Upper lobe of left lung (tissue), 6 donors: ENCODE measurements at regions not wholly inside any gene's neighbourhood (a gene's known extent, or its start where the extent isn't known, plus 50 kb on each side); places are given as distances from the start of the nearest gene placed in this dataset.

Source experiments
- ATAC-seq, 2 donors: fragments of 200-7000 bp; cut with Tn5 transposase; one replicate each; pipeline ENCODE4 v1.9.1; 2022; ENCODE audit warnings: mild to moderate bottlenecking in 2 of 2, moderate library complexity in 2 of 2; ENCODE audit not compliant: low FRiP score in 2 of 2
- DNase-seq, 2 donors: peaks; one replicate each; pipeline ENCODE4 v3.0.0-alpha.2; 2019 to 2020
- H3K27ac ChIP-seq, 4 donors: fragments of 200-600 bp; sonication (generic); one replicate each; pipeline ENCODE4 v1.5.1; 2016 to 2019
- H3K27me3 ChIP-seq, 4 donors: fragments of 200-600 bp; sonication (generic); one replicate each; pipeline ENCODE4 v1.5.1; 2017 to 2019
- H3K36me3 ChIP-seq, 4 donors: fragments of 200-600 bp; sonication (generic); one replicate each; pipeline ENCODE4 v1.5.1; 2016 to 2019
- H3K4me1 ChIP-seq, 4 donors: fragments of 200-600 bp; sonication (generic); one replicate each; pipeline ENCODE4 v1.5.1; 2018 to 2019
- H3K4me3 ChIP-seq, 4 donors: fragments of 200-600 bp; sonication (generic); one replicate each; pipeline ENCODE4 v1.5.1; 2017 to 2019; ENCODE audit warnings: mild to moderate bottlenecking in 2 of 4, moderate library complexity in 1 of 4
- H3K9me3 ChIP-seq, 4 donors: fragments of 200-600 bp; sonication (generic); one replicate each; pipeline ENCODE4 v1.5.1; 2018 to 2019
- CTCF ChIP-seq, 6 experiments: fragments of 450-650 bp in 4 of 6; fragments of 200-600 bp in 2 of 6; sonication (generic) in 2 of 6; IDR thresholded peaks; one replicate each; pipeline ENCODE4 v1.5.1; 2016 to 2019; ENCODE audit warnings: antibody characterized with exemption in 6 of 6
- EP300 ChIP-seq, 4 donors: sonication (generic); formaldehyde crosslinking; IDR thresholded peaks; one replicate each; pipeline ENCODE4 v1.5.1; 2017; ENCODE audit warnings: antibody characterized with exemption in 4 of 4, control low read depth in 2 of 4
- POLR2A ChIP-seq, 4 donors: fragments of 450-650 bp; IDR thresholded peaks; one replicate each; pipeline ENCODE4 v1.5.1; 2016 to 2017; ENCODE audit warnings: antibody characterized with exemption in 4 of 4, mild to moderate bottlenecking in 2 of 4
- POLR2AphosphoS5 ChIP-seq, 2 donors: sonication (generic); formaldehyde crosslinking; IDR thresholded peaks; one replicate each; pipeline ENCODE4 v1.5.1; 2017; ENCODE audit warnings: antibody characterized with exemption in 2 of 2
- WGBS, 2 donors: methylation state at CpG; one replicate each; pipeline ENCODE4 v1.1.5; 2017 to 2018; 5-methylcytosine and 5-hydroxymethylcytosine counted together
- donor health status: DM: no; HTN: no; CAD: no; lungs with moderate emphysema.
- donor health status: DM: no; HTN: yes; CAD: no; lungs with severe emphysema.

GRCh38 chr15:70209499-70209898 is 111.8 kb upstream of the TLE3 start:
- Histone ChIP-seq H3K9me3 (no peaks in the 10 kb centered on the region), H3K4me1 (peaks cover 0 to 17% (median 15%) of the 10 kb centered on the region in 4 donors), H3K27ac (no peak overlapping the region), H3K4me3 (no peak overlapping the region), H3K27me3 (no peaks in the 10 kb centered on the region), H3K36me3 (no peaks in the 10 kb centered on the region)
- TF ChIP-seq POLR2AphosphoS5 (IDR thresholded peaks at IDR 0.05) (no peak), EP300 (IDR thresholded peaks at IDR 0.05) (no peak), POLR2A (IDR thresholded peaks at IDR 0.05) (no peak), CTCF (IDR thresholded peaks at IDR 0.05) (no peak)
- ATAC-seq (no peak), DNase-seq (no peak)
- WGBS, 2 donors, result 94 to 98% methylated on average over 5 of the region's 5 CpGs

DNA sequence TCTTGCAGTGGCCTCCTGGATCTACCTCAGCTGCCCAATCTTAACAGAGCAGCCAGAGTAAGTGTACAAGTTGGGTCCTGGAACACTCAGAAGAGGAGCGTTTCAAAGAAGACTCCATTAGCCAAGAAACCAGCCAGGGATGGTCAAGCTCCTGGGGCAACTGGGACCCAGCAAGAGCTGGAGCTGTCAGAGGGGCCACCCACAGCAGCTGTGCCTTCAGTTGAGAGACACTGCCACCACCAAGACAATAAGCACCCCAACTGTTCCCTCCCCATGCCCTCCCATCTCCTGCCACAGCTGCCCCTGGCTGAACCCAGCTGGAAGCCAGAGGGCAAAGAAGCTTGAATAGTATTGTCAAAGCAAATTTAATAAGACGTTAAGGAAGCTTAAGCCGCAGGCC is 110.6 kb upstream of the TLE3 start:
- H3K9me3 ChIP-seq, result no peaks in the 10 kb centered on the region
- TF ChIP-seq POLR2AphosphoS5 (IDR thresholded peaks at IDR 0.05), result no peak
- no peak for TF ChIP-seq EP300 (IDR thresholded peaks at IDR 0.05)
- TF ChIP-seq POLR2A (IDR thresholded peaks at IDR 0.05), result no peak
- TF ChIP-seq CTCF (IDR thresholded peaks at IDR 0.05), result no peak
- H3K4me3 ChIP-seq, result no peak overlapping the region
- no peaks in the 10 kb centered on the region for H3K27me3 ChIP-seq
- DNase-seq (no peak), ATAC-seq (no peak)
- H3K4me1 ChIP-seq, result peaks cover 0 to 17% (median 13%) of the 10 kb centered on the region in 4 donors
- no peak overlapping the region for H3K27ac ChIP-seq
- no peaks in the 10 kb centered on the region for H3K36me3 ChIP-seq
- 82 to 95% methylated on average over 3 of the region's 3 CpGs for WGBS, 2 donors

- no peaks in the 10 kb centered on the region for H3K9me3 ChIP-seq
- no peak overlapping the region for H3K4me3 ChIP-seq
- no peak for DNase-seq
- no peak overlapping the region for H3K27ac ChIP-seq
- ATAC-seq, result no peak
- H3K36me3 ChIP-seq, result no peaks in the 10 kb centered on the region
- TF ChIP-seq EP300 (IDR thresholded peaks at IDR 0.05) (no peak), CTCF (IDR thresholded peaks at IDR 0.05) (no peak), POLR2AphosphoS5 (IDR thresholded peaks at IDR 0.05) (no peak)
- peaks cover 0 to under 1% (median 0%) of the 10 kb centered on the region in 4 donors for H3K4me1 ChIP-seq
- 78 to 93% methylated on average over 5 of the region's 5 CpGs for whole genome bisulfite sequencing, 2 donors
- H3K27me3 ChIP-seq, result no peaks in the 10 kb centered on the region
These were observed 109.0 kb upstream of the TLE3 start for GRCh38 chr15:70206668-70207067.

- 92 to 100% methylated on average over 1 of the region's 1 CpG for WGBS, 2 donors
- no peak for TF ChIP-seq POLR2A (IDR thresholded peaks at IDR 0.05)
- TF ChIP-seq CTCF (IDR thresholded peaks at IDR 0.05), result no peak
- no peak for TF ChIP-seq POLR2AphosphoS5 (IDR thresholded peaks at IDR 0.05)
- no peak for TF ChIP-seq EP300 (IDR thresholded peaks at IDR 0.05)
- H3K4me3 ChIP-seq, result no peak overlapping the region
- no peak overlapping the region for H3K27ac ChIP-seq
- H3K36me3 ChIP-seq, result no peaks in the 10 kb centered on the region
- ATAC-seq, result no peak
- no peaks in the 10 kb centered on the region for H3K9me3 ChIP-seq
- no peak for DNase-seq
- H3K4me1 ChIP-seq, result peaks cover under 1 to 8% (median 5%) of the 10 kb centered on the region in 4 donors
- H3K27me3 ChIP-seq, result no peaks in the 10 kb centered on the region
These were observed 106.9 kb upstream of the TLE3 start for GRCh38 chr15:70204652-70205051.

GRCh38 chr15:70203981-70204560 is 106.4 kb upstream of the TLE3 start:
- Histone ChIP-seq H3K4me1 (peaks cover 4 to 8% (median 5%) of the 10 kb centered on the region in 4 donors), H3K36me3 (no peaks in the 10 kb centered on the region), H3K27me3 (no peaks in the 10 kb centered on the region), H3K4me3 (no peak overlapping the region), H3K27ac (no peak overlapping the region), H3K9me3 (no peaks in the 10 kb centered on the region)
- no peak for DNase-seq
- TF ChIP-seq EP300 (IDR thresholded peaks at IDR 0.05), result no peak
- TF ChIP-seq POLR2AphosphoS5 (IDR thresholded peaks at IDR 0.05), result no peak
- TF ChIP-seq CTCF (IDR thresholded peaks at IDR 0.05), result no peak
- no peak for TF ChIP-seq POLR2A (IDR thresholded peaks at IDR 0.05)
- no peak for ATAC-seq
- 67 to 86% methylated on average over 7 to 8 of the region's 8 CpGs for WGBS, 2 donors
